Activated gamma-delta T cell (primary cell): ENCODE measurements at regions not wholly inside any gene's neighbourhood (a gene's known extent, or its start where the extent isn't known, plus 50 kb on each side); places are given as distances from the start of the nearest gene placed in this dataset.
"Not testable (repeated sequence)": the region's sequence is repeated elsewhere in the genome, so short reads cannot be mapped to it uniquely, and the experiment has no call there.

ENCODE experiments used
- DNase-seq: peaks from one replicate; lab custom pipeline; 2025; lab: John Stamatoyannopoulos, UW

- no peak for DNase-seq
Measured at GRCh38 chr10:29881811-29882210, 177.6 kb downstream of the JCAD start.

- DNase-seq: no peak
Measured at GRCh38 chr10:29881336-29881771, 178.0 kb downstream of the JCAD start.

GRCh38 chr10:29880856-29881255 lies 178.5 kb downstream of the JCAD start:
- DNase-seq: no peak

GRCh38 chr10:29879862-29880261 lies 179.5 kb downstream of the JCAD start:
- no peak for DNase-seq

GRCh38 chr10:29878492-29878891 lies 180.9 kb downstream of the JCAD start:
- no peak for DNase-seq

GRCh38 chr10:29877793-29878491 lies 181.4 kb downstream of the JCAD start:
- DNase-seq: no peak

- no peak for DNase-seq
Measured at GRCh38 chr10:29876008-29876555, 183.3 kb downstream of the JCAD start.

- no peak for DNase-seq
Measured at GRCh38 chr10:29874606-29875269, 184.6 kb downstream of the JCAD start.

- DNase-seq: no peak
Measured at GRCh38 chr10:29873941-29874484, 185.4 kb downstream of the JCAD start.

- DNase-seq: no peak
Measured at GRCh38 chr10:29870522-29871044, 188.8 kb downstream of the JCAD start.

- DNase-seq: no peak
Measured at GRCh38 chr10:29869593-29869992, 189.8 kb downstream of the JCAD start.

- DNase-seq: no peak
Measured at GRCh38 chr10:29866356-29866755, 193.0 kb downstream of the JCAD start.

GRCh38 chr10:29865700-29866355 lies 193.6 kb downstream of the JCAD start:
- no peak for DNase-seq

GRCh38 chr10:29862923-29863614 lies 196.3 kb downstream of the JCAD start:
- no peak for DNase-seq

GRCh38 chr10:29861811-29862505 lies 197.4 kb downstream of the JCAD start:
- DNase-seq: no peak

- not testable (repeated sequence) for DNase-seq
Measured at GRCh38 chr10:29861231-29861630, 198.2 kb downstream of the JCAD start.

- DNase-seq: no peak
Measured at GRCh38 chr10:29860166-29860565, 199.2 kb downstream of the JCAD start.

- DNase-seq: no peak
Measured at GRCh38 chr10:29859521-29860130, 199.8 kb downstream of the JCAD start.

GRCh38 chr10:29858702-29859267 lies 200.6 kb downstream of the JCAD start:
- DNase-seq: no peak
